ENCODE measurements at regions not wholly inside any gene's neighbourhood (a gene's known extent, or its start where the extent isn't known, plus 50 kb on each side); places are given as distances from the start of the nearest gene placed in this dataset.

DNA sequence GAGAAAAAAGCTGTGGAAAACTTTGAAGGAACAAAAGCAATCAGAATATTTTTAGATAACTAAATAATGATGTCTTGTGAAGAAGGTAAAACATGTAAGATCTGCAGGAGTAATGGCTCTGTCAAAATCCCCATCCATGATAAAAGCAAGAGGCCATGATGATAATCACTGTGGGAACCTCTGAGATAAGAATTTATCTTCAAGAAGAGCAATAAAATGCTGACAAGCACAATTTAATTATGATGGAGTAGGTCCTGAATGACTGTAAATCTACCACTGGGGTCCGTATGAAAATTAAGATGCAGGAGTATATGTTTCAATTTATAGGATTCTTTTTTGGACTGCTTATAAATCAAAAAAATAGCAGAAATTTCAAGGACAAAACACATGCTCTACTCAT, 68.3 kb upstream of the CHMP2B start:
- H3K36me3 ChIP-seq (ENCODE audit: insufficient read depth, low read length) = no peaks in the 10 kb centered on the region
- no peak overlapping the region for H3K4me3 ChIP-seq (ENCODE audit: low read length)
- no peaks in the 10 kb centered on the region for H3K27me3 ChIP-seq (ENCODE audit: insufficient read depth, low read depth, low read length)
- no peaks in the 10 kb centered on the region for H3K79me2 ChIP-seq (replicated peaks; ENCODE audit: insufficient read depth, low read length)
- H4K20me1 ChIP-seq (ENCODE audit: insufficient read depth) = no peaks in the 10 kb centered on the region
- no peak overlapping the region for H3K4me2 ChIP-seq (ENCODE audit: low read length)
- no peak overlapping the region for H2AFZ ChIP-seq (ENCODE audit: low read depth, low read length)
- TF ChIP-seq RAD21 (conservative IDR thresholded peaks at IDR 0.05) = no peak
- TF ChIP-seq POLR2AphosphoS5 (IDR thresholded peaks at IDR 0.05) = no peak
- TF ChIP-seq EP300 (conservative IDR thresholded peaks at IDR 0.05; ENCODE audit: poor library complexity, severe bottlenecking) = no peak
- TF ChIP-seq, protein P1, sequence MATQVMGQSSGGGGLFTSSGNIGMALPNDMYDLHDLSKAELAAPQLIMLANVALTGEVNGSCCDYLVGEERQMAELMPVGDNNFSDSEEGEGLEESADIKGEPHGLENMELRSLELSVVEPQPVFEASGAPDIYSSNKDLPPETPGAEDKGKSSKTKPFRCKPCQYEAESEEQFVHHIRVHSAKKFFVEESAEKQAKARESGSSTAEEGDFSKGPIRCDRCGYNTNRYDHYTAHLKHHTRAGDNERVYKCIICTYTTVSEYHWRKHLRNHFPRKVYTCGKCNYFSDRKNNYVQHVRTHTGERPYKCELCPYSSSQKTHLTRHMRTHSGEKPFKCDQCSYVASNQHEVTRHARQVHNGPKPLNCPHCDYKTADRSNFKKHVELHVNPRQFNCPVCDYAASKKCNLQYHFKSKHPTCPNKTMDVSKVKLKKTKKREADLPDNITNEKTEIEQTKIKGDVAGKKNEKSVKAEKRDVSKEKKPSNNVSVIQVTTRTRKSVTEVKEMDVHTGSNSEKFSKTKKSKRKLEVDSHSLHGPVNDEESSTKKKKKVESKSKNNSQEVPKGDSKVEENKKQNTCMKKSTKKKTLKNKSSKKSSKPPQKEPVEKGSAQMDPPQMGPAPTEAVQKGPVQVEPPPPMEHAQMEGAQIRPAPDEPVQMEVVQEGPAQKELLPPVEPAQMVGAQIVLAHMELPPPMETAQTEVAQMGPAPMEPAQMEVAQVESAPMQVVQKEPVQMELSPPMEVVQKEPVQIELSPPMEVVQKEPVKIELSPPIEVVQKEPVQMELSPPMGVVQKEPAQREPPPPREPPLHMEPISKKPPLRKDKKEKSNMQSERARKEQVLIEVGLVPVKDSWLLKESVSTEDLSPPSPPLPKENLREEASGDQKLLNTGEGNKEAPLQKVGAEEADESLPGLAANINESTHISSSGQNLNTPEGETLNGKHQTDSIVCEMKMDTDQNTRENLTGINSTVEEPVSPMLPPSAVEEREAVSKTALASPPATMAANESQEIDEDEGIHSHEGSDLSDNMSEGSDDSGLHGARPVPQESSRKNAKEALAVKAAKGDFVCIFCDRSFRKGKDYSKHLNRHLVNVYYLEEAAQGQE (IDR thresholded peaks at IDR 0.05; ENCODE audit: borderline replicate concordance) = no peak
- H3K27ac ChIP-seq (ENCODE audit: low read length) = no peak overlapping the region
- H3K9me2 ChIP-seq (ENCODE audit: insufficient read depth, low read length) = no peaks in the 10 kb centered on the region
- no peaks in the 10 kb centered on the region for H3F3A ChIP-seq (ENCODE audit: insufficient read depth, low read length, poor library complexity, severe bottlenecking)
- no peak overlapping the region for H3K9ac ChIP-seq (ENCODE audit: low read length)
- H3K9me3 ChIP-seq (ENCODE audit: low read length) = no peaks in the 10 kb centered on the region

DNA sequence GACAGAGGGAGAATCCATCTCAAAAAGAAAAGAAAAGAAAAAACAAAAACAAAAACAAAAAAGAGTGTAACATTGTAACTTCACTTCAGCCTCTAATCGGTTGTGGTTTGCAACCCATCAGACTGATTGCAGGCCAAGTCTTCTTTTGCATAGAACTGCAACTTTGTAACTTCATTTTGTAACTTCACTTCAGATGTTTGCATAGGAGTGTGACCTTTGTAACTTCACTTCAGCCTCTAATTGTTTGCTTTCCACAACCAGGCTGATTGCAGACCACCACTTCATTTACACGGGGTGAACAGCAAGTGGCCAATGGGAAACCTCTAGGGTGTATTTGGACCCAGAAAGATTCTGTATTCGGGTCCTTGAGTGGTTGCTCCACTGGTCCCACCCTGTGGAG, 79.1 kb upstream of the CHMP2B start:
- H3K27ac ChIP-seq (ENCODE audit: low read length) = no peak overlapping the region
- H3K36me3 ChIP-seq (ENCODE audit: insufficient read depth, low read length) = no peaks in the 10 kb centered on the region
- H2AFZ ChIP-seq (ENCODE audit: low read depth, low read length) = no peak overlapping the region
- H3K9me3 ChIP-seq (ENCODE audit: low read length) = no peaks in the 10 kb centered on the region
- H3K27me3 ChIP-seq (ENCODE audit: insufficient read depth, low read depth, low read length) = no peaks in the 10 kb centered on the region
- no peak overlapping the region for H3K4me2 ChIP-seq (ENCODE audit: low read length)
- no peaks in the 10 kb centered on the region for H4K20me1 ChIP-seq (ENCODE audit: insufficient read depth)
- H3K79me2 ChIP-seq (replicated peaks; ENCODE audit: insufficient read depth, low read length) = no peaks in the 10 kb centered on the region
- TF ChIP-seq SMC3 (conservative IDR thresholded peaks at IDR 0.05; ENCODE audit: poor library complexity) (no peak), EP300 (conservative IDR thresholded peaks at IDR 0.05; ENCODE audit: poor library complexity, severe bottlenecking) (no peak), RAD21 (conservative IDR thresholded peaks at IDR 0.05) (no peak), MXI1 (conservative IDR thresholded peaks at IDR 0.05; ENCODE audit: poor library complexity, severe bottlenecking) (no peak), TAF1 (IDR thresholded peaks at IDR 0.05; ENCODE audit: low read depth) (no peak), POLR2AphosphoS5 (IDR thresholded peaks at IDR 0.05) (no peak)
- TF ChIP-seq, protein P1 (IDR thresholded peaks at IDR 0.05; ENCODE audit: borderline replicate concordance) = no peak
- TF ChIP-seq, protein P2, sequence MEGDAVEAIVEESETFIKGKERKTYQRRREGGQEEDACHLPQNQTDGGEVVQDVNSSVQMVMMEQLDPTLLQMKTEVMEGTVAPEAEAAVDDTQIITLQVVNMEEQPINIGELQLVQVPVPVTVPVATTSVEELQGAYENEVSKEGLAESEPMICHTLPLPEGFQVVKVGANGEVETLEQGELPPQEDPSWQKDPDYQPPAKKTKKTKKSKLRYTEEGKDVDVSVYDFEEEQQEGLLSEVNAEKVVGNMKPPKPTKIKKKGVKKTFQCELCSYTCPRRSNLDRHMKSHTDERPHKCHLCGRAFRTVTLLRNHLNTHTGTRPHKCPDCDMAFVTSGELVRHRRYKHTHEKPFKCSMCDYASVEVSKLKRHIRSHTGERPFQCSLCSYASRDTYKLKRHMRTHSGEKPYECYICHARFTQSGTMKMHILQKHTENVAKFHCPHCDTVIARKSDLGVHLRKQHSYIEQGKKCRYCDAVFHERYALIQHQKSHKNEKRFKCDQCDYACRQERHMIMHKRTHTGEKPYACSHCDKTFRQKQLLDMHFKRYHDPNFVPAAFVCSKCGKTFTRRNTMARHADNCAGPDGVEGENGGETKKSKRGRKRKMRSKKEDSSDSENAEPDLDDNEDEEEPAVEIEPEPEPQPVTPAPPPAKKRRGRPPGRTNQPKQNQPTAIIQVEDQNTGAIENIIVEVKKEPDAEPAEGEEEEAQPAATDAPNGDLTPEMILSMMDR (IDR thresholded peaks at IDR 0.05; ENCODE audit: poor library complexity, severe bottlenecking) = no peak
- no peak overlapping the region for H3K9ac ChIP-seq (ENCODE audit: low read length)
- H3K4me3 ChIP-seq (ENCODE audit: low read length) = no peak overlapping the region
- H3F3A ChIP-seq (ENCODE audit: insufficient read depth, low read length, poor library complexity, severe bottlenecking) = no peaks in the 10 kb centered on the region
- H3K9me2 ChIP-seq (ENCODE audit: insufficient read depth, low read length) = no peaks in the 10 kb centered on the region

Measured in neural cell (in vitro differentiated cells).